H9 (cell line): ENCODE measurements at regions not wholly inside any gene's neighbourhood (a gene's known extent, or its start where the extent isn't known, plus 50 kb on each side); places are given as distances from the start of the nearest gene placed in this dataset.

Experiments used
- DNase-seq: peaks from one replicate; pipeline ENCODE4 v3.0.0-alpha.2; 2017
- H2AFZ ChIP-seq: one replicate; pipeline ENCODE4 v1.6.1; 2013; ENCODE audit warnings: mild to moderate bottlenecking, low read length, control low read depth, moderate library complexity
- H2AK5ac ChIP-seq: 2 replicates; pipeline ENCODE4 v1.6.1; 2013; ENCODE audit warnings: low read length, control low read depth, mixed read lengths; ENCODE audit not compliant: insufficient read length
- H2BK120ac ChIP-seq: one replicate; pipeline ENCODE4 v1.6.1; 2013; ENCODE audit warnings: low read depth, mild to moderate bottlenecking, low read length, control low read depth, inconsistent platforms; ENCODE audit not compliant: poor library complexity, severe bottlenecking
- H2BK12ac ChIP-seq: 2 replicates; pipeline ENCODE4 v1.6.1; 2013; ENCODE audit warnings: low read length, control low read depth, mixed read lengths, low read depth; ENCODE audit not compliant: insufficient read length
- H2BK15ac ChIP-seq: 2 replicates; pipeline ENCODE4 v1.6.1; 2013; ENCODE audit warnings: low read depth, low read length, control low read depth
- H2BK20ac ChIP-seq: one replicate; pipeline ENCODE4 v1.6.1; 2013; ENCODE audit warnings: low read depth, mild to moderate bottlenecking, low read length, control low read depth, inconsistent platforms; ENCODE audit not compliant: poor library complexity, severe bottlenecking
- H2BK5ac ChIP-seq: 2 replicates; pipeline ENCODE4 v1.6.1; 2013; ENCODE audit warnings: low read length, control low read depth, mixed read lengths; ENCODE audit not compliant: insufficient read length
- H3K14ac ChIP-seq: 2 replicates; pipeline ENCODE4 v1.6.1; 2013; ENCODE audit warnings: low read length, control low read depth; ENCODE audit not compliant: insufficient read depth
- H3K18ac ChIP-seq: 2 replicates; pipeline ENCODE4 v1.6.1; 2013; ENCODE audit warnings: low read depth, mild to moderate bottlenecking, mixed read lengths, low read length, control low read depth; ENCODE audit not compliant: insufficient read length
- H3K23ac ChIP-seq: 2 replicates; pipeline ENCODE4 v1.6.1; 2013; ENCODE audit warnings: low read length, control low read depth, mixed read lengths, low read depth; ENCODE audit not compliant: insufficient read length
- H3K23me2 ChIP-seq: 2 replicates; pipeline ENCODE4 v1.6.1; 2013; ENCODE audit warnings: low read depth, mild to moderate bottlenecking, mixed read lengths, low read length, control low read depth; ENCODE audit not compliant: insufficient read length, poor library complexity, severe bottlenecking
- H3K27ac ChIP-seq: 2 replicates; pipeline ENCODE4 v1.5.1; 2013; ENCODE audit warnings: low read length, control low read depth, mixed read lengths, low read depth; ENCODE audit not compliant: insufficient read length
- H3K27me3 ChIP-seq: 2 replicates; pipeline ENCODE4 v1.6.1; 2013; ENCODE audit warnings: low read length, control low read depth, inconsistent platforms; ENCODE audit not compliant: insufficient read depth
- H3K4ac ChIP-seq: 2 replicates; pipeline ENCODE4 v1.6.1; 2013; ENCODE audit warnings: low read depth, mild to moderate bottlenecking, control low read depth, inconsistent platforms, low read length, moderate library complexity
- H3K4me1 ChIP-seq: 2 replicates; pipeline ENCODE4 v1.6.1; 2013; ENCODE audit warnings: low read length, control low read depth, inconsistent platforms; ENCODE audit not compliant: insufficient read depth
- H3K4me2 ChIP-seq: 2 replicates; pipeline ENCODE4 v1.6.1; 2013; ENCODE audit warnings: low read length, control low read depth, mixed read lengths; ENCODE audit not compliant: insufficient read length, insufficient read depth
- H3K56ac ChIP-seq: 2 replicates; pipeline ENCODE4 v1.6.1; 2013; ENCODE audit warnings: low read depth, mild to moderate bottlenecking, mixed read lengths, low read length, control low read depth; ENCODE audit not compliant: insufficient read length
- H3K79me1 ChIP-seq: 2 replicates; pipeline ENCODE4 v1.6.1; 2013; ENCODE audit warnings: low read depth, mild to moderate bottlenecking, moderate library complexity, low read length, control low read depth, inconsistent platforms; ENCODE audit not compliant: insufficient read depth, poor library complexity, severe bottlenecking
- H3K79me2 ChIP-seq: 2 replicates; pipeline ENCODE4 v1.6.1; 2013; ENCODE audit warnings: low read length, control low read depth, inconsistent platforms; ENCODE audit not compliant: insufficient read depth
- H3K9ac ChIP-seq: 2 replicates; pipeline ENCODE4 v1.6.1; 2013; ENCODE audit warnings: low read length, control low read depth, mixed read lengths; ENCODE audit not compliant: insufficient read length; ENCODE audit errors: extremely low read depth
- H3K9me3 ChIP-seq: one replicate; pipeline ENCODE4 v1.6.1; 2013; ENCODE audit warnings: low read depth, low read length, inconsistent platforms; ENCODE audit not compliant: control insufficient read depth
- H3T11ph ChIP-seq: one replicate; pipeline ENCODE4 v1.6.1; 2013; ENCODE audit warnings: mild to moderate bottlenecking, low read length, control low read depth, inconsistent platforms
- H4K20me1 ChIP-seq: one replicate; pipeline ENCODE4 v1.6.1; 2013; ENCODE audit not compliant: control insufficient read depth, insufficient read length, insufficient read depth
- H4K5ac ChIP-seq: 2 replicates; pipeline ENCODE4 v1.6.1; 2013; ENCODE audit warnings: low read depth, mild to moderate bottlenecking, mixed read lengths, low read length, control low read depth; ENCODE audit not compliant: insufficient read length
- H4K8ac ChIP-seq: replicated peaks from 2 replicates; pipeline ENCODE4 v1.6.1; 2013; ENCODE audit warnings: low read length, control low read depth, mixed read lengths, low read depth; ENCODE audit not compliant: insufficient read length
- H4K91ac ChIP-seq: 2 replicates; pipeline ENCODE4 v1.6.1; 2013; ENCODE audit warnings: low read depth, mild to moderate bottlenecking, moderate library complexity, mixed read lengths, low read length, control low read depth; ENCODE audit not compliant: insufficient read length
- H3K27ac Mint-ChIP-seq, 3 experiments: 2 replicates in 2 of 3; 3 replicates in 1 of 3; pipeline ENCODE4 v1.8.0; 2020 to 2021; ENCODE audit warnings: mixed read lengths in 3 of 3, mild to moderate bottlenecking in 1 of 3, moderate library complexity in 1 of 3
- H3K27me3 Mint-ChIP-seq: 2 replicates; pipeline ENCODE4 v1.8.0; 2021; ENCODE audit warnings: low read depth, mild to moderate bottlenecking, moderate library complexity, mixed read lengths
- H3K36me3 Mint-ChIP-seq, 3 experiments: 2 replicates in 2 of 3; 3 replicates in 1 of 3; pipeline ENCODE4 v1.8.0; 2020 to 2021; ENCODE audit warnings: low read depth in 3 of 3, mixed read lengths in 3 of 3; ENCODE audit not compliant: insufficient read depth in 1 of 3
- H3K4me1 Mint-ChIP-seq, 2 experiments: 2 replicates each; pipeline ENCODE4 v1.8.0; 2020; ENCODE audit warnings: mixed read lengths in 2 of 2
- H3K4me3 Mint-ChIP-seq, 2 experiments: 2 replicates in 1 of 2; 3 replicates in 1 of 2; pipeline ENCODE4 v1.8.0; 2020 to 2021; ENCODE audit warnings: mild to moderate bottlenecking in 2 of 2, mixed read lengths in 2 of 2, moderate library complexity in 1 of 2
- H3K9me3 Mint-ChIP-seq, 2 experiments: 2 replicates in 1 of 2; 3 replicates in 1 of 2; pipeline ENCODE4 v1.8.0; 2020; ENCODE audit warnings: mild to moderate bottlenecking in 2 of 2, mixed read lengths in 2 of 2, moderate library complexity in 1 of 2
- CTCF ChIP-seq: fragments of 200-600 bp; sonication (generic); conservative IDR thresholded peaks from 3 replicates; pipeline ENCODE4 v1.8.0; 2021; ENCODE audit warnings: antibody characterized with exemption, mild to moderate bottlenecking
- WGBS: extraction: QIAGEN DNeasy Blood & Tissue Kit; methylation state at CpG from one replicate; pipeline ENCODE4 v1.1.7; 2013; ENCODE audit warnings: missing lambda C conversion rate, low lambda C conversion rate, mixed read lengths; ENCODE audit not compliant: insufficient read length; ENCODE audit errors: extremely low coverage; 5-methylcytosine and 5-hydroxymethylcytosine counted together

- H2BK5ac ChIP-seq, result no peak overlapping the region
- no peak for TF ChIP-seq CTCF
- Mint-ChIP-seq H3K27me3 (no peaks in the 10 kb centered on the region), H3K27ac (no peak overlapping the region), H3K4me3 (no peak overlapping the region), H3K4me1 (peaks cover 5 to 15% of the 10 kb centered on the region in 2 experiments), H3K9me3 (peaks cover 21 to 29% of the 10 kb centered on the region in 2 experiments), H3K36me3 (peaks cover 9 to 14% (median 11%) of the 10 kb centered on the region in 3 experiments)
- H3K14ac ChIP-seq, result no peak overlapping the region
- no peaks in the 10 kb centered on the region for H3K27me3 ChIP-seq
- no peak overlapping the region for H2AFZ ChIP-seq
- H2BK15ac ChIP-seq, result no peak overlapping the region
- H3K23me2 ChIP-seq, result no peaks in the 10 kb centered on the region
- no peak for DNase-seq
- H3K4me2 ChIP-seq, result no peak overlapping the region
- peaks cover 5% of the 10 kb centered on the region for H3K9me3 ChIP-seq
- H2BK12ac ChIP-seq, result no peak overlapping the region
- no peak overlapping the region for H3K27ac ChIP-seq
- no peak overlapping the region for H2BK20ac ChIP-seq
- no peak overlapping the region for H3K4ac ChIP-seq
- no peak overlapping the region for H3K23ac ChIP-seq
- H2AK5ac ChIP-seq, result no peak overlapping the region
- no peak overlapping the region for H4K8ac ChIP-seq
- no peaks in the 10 kb centered on the region for H4K20me1 ChIP-seq
- H2BK120ac ChIP-seq, result no peak overlapping the region
- no peaks in the 10 kb centered on the region for H3K79me2 ChIP-seq
- whole genome bisulfite sequencing, result no CpG with 5 or more reads among the region's 2 CpGs
- H3T11ph ChIP-seq, result no peak overlapping the region
- H4K5ac ChIP-seq, result no peak overlapping the region
- no peak overlapping the region for H3K56ac ChIP-seq
- H4K91ac ChIP-seq, result no peak overlapping the region
- no peak overlapping the region for H3K9ac ChIP-seq
- H3K18ac ChIP-seq, result no peak overlapping the region
- no peaks in the 10 kb centered on the region for H3K4me1 ChIP-seq
- H3K79me1 ChIP-seq, result no peaks in the 10 kb centered on the region
These were observed 277.3 kb upstream of the KLF3 start for GRCh38 chr4:38386654-38387188.
